ENCODE measurements at regions not wholly inside any gene's neighbourhood (a gene's known extent, or its start where the extent isn't known, plus 50 kb on each side); places are given as distances from the start of the nearest gene placed in this dataset.

DNA sequence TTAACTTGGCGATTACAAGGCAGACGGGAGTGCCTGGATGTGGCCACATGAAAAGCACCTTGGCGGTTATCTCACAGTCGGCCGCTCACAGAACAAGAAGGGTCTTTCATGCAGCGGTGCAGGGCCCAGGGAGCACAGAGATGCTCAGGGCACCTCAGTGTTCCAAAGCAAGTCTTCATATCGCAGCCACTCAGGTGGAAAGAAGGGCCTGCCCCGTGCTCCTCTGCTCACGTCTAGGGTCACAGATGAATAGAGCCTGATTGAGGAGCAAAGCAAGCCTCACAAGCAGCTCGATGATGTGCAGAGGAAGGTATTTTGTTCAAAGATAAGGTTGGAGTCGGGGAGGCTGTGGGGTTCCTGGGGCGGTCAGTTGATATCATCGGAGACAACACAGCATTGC, 297.8 kb downstream of the WDR11 start:
- ATAC-seq (no peak), DNase-seq (ENCODE audit: low spot score) (no peak)
- intact Hi-C loops (cut with DNase I) = no loop called here

DNA sequence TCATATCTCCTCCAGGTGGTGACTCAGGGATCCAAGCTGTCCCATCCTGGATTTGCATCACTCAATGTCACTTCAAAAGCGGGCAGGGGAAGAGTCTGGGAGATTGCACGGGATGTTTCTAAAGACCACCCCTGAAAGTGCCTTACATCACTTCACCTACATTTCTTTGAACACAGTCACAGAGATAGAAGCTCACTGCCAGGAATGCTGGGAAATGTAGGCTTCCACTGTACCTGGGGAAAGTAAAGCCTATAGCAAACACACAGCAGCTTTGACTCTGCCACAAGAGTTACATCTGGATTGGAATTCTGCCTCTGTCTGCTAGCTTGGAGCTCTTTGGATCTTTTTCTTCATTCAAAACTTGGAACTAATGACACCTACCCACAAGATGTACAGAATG, 300.9 kb downstream of the WDR11 start:
- intact Hi-C loops (cut with DNase I) = no loop called here
- no peak for DNase-seq (ENCODE audit: low spot score)
- ATAC-seq = no peak

DNA sequence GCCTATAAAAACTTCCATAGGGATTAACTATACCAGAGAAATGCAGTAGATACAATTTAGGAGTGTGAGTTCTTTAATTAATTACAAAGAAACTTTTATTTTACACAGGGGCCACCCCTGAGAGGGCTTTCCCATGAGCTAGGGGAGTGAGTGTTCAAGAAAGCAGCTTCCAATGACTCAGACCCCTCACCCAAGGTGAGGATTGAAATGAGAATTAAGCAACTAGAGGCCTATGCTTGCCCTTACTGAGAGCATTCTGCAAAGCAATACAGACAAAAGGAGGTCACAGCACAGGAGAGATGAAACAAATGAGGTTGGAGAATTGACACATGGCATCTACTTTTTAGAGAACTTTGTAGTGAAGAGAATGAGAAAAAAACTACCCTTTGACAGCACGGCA, 301.8 kb downstream of the WDR11 start:
- no peak for ATAC-seq
- intact Hi-C loops (cut with DNase I) = no loop called here
- no peak for DNase-seq (ENCODE audit: low spot score)

- intact Hi-C loops (cut with DNase I) = no loop called here
- no peak for ATAC-seq
Observed at GRCh38 chr10:121154310-121154709, 303.1 kb downstream of the WDR11 start.

DNA sequence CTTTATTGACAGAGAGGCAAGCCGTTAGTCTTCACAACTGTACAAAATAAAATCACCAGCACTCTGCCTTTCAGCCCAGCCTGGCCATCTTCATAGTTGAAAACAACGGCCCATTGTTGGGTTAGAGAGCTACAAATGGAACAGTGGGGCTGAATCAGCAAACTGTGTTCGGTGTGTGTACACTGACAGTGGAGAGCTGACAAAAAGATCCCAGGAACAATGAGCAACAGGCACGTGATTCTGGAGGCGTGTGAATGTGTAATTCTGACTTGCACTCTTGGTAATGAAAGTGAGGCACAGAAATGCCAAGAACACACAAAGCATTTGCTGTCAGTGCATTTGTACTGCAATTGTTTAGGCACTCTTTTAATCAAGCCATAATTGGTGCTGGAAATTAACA, 303.7 kb downstream of the WDR11 start:
- no peak for DNase-seq (ENCODE audit: low spot score)
- ATAC-seq = peak; percentile 88
- intact Hi-C loops (cut with DNase I) = no loop called here

More at GRCh38 chr10:121154310-121154709, 303.1 kb downstream of the WDR11 start:
- DNase-seq (ENCODE audit: low spot score) = no peak

DNA sequence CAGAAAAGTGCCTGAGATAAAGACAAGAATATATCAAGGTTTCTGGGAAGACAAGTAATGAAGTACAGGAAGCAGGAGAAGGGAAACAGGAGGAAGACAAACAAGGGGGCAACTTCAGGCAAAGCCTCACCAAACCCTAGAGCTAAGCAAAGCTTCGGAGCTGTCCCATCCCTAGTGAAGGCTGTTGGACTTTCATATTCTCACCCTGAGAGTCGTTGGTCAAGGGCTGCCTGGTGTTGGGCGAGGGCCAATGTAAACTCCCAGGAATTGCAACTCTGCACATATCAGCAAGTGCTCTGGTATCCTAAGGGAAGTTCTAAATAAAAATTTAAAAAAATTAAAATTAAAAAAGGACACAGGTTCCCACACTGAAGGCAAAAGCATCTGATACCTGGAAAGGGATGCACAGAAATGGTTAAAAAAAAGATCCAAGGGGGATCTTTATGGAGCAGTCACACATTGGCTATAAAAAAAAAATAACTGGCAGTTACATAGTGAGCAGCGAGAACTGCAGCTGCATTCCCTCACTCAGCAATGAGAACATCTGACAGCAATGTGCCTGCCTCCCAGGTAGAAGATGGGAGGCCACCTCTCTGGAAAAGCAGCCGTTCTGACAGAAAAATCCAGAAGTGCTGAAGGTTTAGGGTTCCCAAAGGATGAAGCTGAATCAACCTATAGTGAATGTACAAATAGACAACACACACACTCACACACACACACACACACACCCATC, 304.7 kb downstream of the WDR11 start:
- no peak for DNase-seq (ENCODE audit: low spot score)
- ATAC-seq = peak; percentile 49
- intact Hi-C loops (cut with DNase I) = no loop called here

GRCh38 chr10:121157998-121158397, 306.8 kb downstream of the WDR11 start:
- DNase-seq (ENCODE audit: low spot score) = peak; percentile 69
- ATAC-seq = peak; percentile 83
- intact Hi-C loops (cut with DNase I) = no loop called here

DNA sequence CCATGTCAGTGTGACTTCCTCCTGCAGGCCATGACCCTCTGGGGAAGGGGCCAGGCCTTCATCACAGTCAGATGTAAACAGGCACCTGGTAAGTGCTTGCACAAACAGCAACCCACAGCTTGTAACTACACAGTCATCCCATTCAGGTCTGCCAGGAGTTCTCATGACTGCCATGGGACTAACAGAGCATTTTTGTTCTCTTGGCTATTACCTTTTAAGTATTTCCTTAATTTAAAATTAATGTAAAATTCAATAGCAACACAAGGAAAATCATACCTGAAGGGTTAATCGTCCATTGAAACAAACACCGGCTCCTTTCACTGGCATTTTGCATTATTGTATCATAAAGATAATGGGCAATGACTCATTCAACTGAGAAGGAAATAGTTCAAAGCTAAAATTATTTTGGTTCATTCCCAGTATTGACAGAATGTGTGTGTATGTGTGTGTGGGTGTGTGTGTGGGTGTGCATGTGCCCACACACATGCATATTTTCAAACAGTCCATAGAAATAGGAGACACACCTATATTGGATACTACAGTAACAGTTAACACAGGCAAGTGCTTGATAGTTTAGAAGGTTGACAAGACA, 307.9 kb downstream of the WDR11 start:
- DNase-seq (ENCODE audit: low spot score) (no peak), ATAC-seq (peak; percentile 58)
- intact Hi-C loops (cut with DNase I) = no loop called here

GRCh38 chr10:121159670-121160069, 308.5 kb downstream of the WDR11 start:
- intact Hi-C loops (cut with DNase I) = no loop called here
- ATAC-seq (no peak), DNase-seq (ENCODE audit: low spot score) (no peak)

GRCh38 chr10:121165276-121165675, 314.1 kb downstream of the WDR11 start:
- ATAC-seq (no peak), DNase-seq (ENCODE audit: low spot score) (no peak)
- intact Hi-C loops (cut with DNase I) = no loop called here

GRCh38 chr10:121167534-121168243, 316.5 kb downstream of the WDR11 start:
- intact Hi-C loops (cut with DNase I) = no loop called here
- ATAC-seq (no peak), DNase-seq (ENCODE audit: low spot score) (no peak)

- ATAC-seq (peak; percentile 60), DNase-seq (ENCODE audit: low spot score) (no peak)
- intact Hi-C loops (cut with DNase I) = no loop called here
Observed at GRCh38 chr10:121168545-121169216, 317.5 kb downstream of the WDR11 start.

DNA sequence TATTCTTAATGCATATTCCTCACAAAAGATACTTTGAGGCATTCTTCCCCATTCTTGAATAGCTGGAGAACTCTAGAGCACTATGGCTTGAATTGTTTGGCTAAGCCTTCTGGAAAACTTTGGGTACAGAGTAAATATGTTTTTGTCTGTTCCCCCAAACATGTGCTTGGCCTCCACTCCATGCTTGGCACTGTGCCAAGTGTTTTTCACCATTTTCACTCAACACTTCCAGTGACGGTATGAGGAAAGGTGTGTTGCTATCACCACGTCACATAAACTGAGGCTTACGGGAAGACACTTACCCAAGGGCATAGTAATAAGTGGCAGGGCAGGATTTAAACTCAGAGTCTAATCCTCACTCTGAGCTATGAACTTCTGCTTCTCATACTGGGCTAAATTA, 318.2 kb downstream of the WDR11 start:
- intact Hi-C loops (cut with DNase I) = no loop called here
- ATAC-seq (no peak), DNase-seq (ENCODE audit: low spot score) (no peak)

GRCh38 chr10:121171825-121172787, 320.9 kb downstream of the WDR11 start:
- no peak for DNase-seq (ENCODE audit: low spot score)
- intact Hi-C loops (cut with DNase I) = no loop called here
- ATAC-seq = no peak

- no peak for ATAC-seq
- DNase-seq (ENCODE audit: low spot score) = no peak
- intact Hi-C loops (cut with DNase I) = no loop called here
Observed at GRCh38 chr10:121179006-121179405, 327.8 kb downstream of the WDR11 start.

GRCh38 chr10:121182219-121182618, 331.1 kb downstream of the WDR11 start:
- DNase-seq (ENCODE audit: low spot score) = no peak
- intact Hi-C loops (cut with DNase I) = no loop called here
- ATAC-seq = peak; percentile 83

- DNase-seq (ENCODE audit: low spot score) = no peak
- intact Hi-C loops (cut with DNase I) = no loop called here
- ATAC-seq = no peak
Observed at GRCh38 chr10:121183236-121183635, 332.1 kb downstream of the WDR11 start.

DNA sequence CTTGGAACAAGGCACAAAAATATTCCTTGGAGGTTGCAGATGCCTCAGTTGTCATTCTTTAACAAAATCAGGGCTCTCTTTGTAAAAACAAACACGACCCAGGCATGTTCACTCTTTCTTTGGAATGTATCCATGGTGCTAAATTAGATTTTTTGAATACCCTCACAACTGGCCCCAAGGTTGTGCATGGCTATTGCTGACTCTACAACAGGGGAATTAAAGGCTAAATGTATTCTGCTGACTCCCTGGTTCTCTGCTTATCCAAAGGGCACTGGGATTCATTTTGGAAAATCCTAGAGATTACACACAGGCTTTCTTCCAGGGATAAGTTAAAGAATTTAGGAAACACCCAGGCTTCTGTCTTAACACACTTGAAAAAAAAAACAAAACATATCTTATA, 332.5 kb downstream of the WDR11 start:
- ATAC-seq = no peak
- no peak for DNase-seq (ENCODE audit: low spot score)
- intact Hi-C loops (cut with DNase I) = no loop called here
